Gastrocnemius medialis (tissue), 4 donors: ENCODE measurements at regions not wholly inside any gene's neighbourhood (a gene's known extent, or its start where the extent isn't known, plus 50 kb on each side); places are given as distances from the start of the nearest gene placed in this dataset.

Experiments used
- ATAC-seq, 2 donors: fragments of 150-250 bp; one replicate each; pipeline ENCODE4 v1.9.1; 2016
- DNase-seq, 2 donors: peaks; one replicate each; pipeline ENCODE4 v3.0.0-alpha.2; 2019
- H3K27ac ChIP-seq, 4 donors: fragments of 200-600 bp; sonication (generic); 1 replicate in 1 of 4; 2 replicates in 3 of 4; pipeline ENCODE4 v1.5.1; 2016 to 2018; ENCODE audit warnings: mild to moderate bottlenecking in 2 of 4, moderate library complexity in 1 of 4
- H3K27me3 ChIP-seq, 3 donors: fragments of 200-600 bp; sonication (generic) in 2 of 3; 1 replicate in 1 of 3; 2 replicates in 2 of 3; pipeline versions ENCODE4 v1.5.1 to v1.6.0; 2016 to 2019; ENCODE audit warnings: mild to moderate bottlenecking in 1 of 3, moderate library complexity in 1 of 3
- H3K36me3 ChIP-seq, 2 donors: fragments of 200-600 bp; sonication (generic) in 1 of 2; one replicate each; pipeline ENCODE4 v1.5.1; 2017 to 2018
- H3K4me1 ChIP-seq, 2 donors: fragments of 200-600 bp; sonication (generic) in 1 of 2; one replicate each; pipeline ENCODE4 v1.5.1; 2016 to 2017; ENCODE audit warnings: mild to moderate bottlenecking in 2 of 2
- H3K4me3 ChIP-seq, 4 donors: fragments of 200-600 bp; sonication (generic) in 3 of 4; 1 replicate in 1 of 4; 2 replicates in 3 of 4; pipeline ENCODE4 v1.5.1; 2016 to 2019; ENCODE audit warnings: mild to moderate bottlenecking in 2 of 4
- H3K9me3 ChIP-seq, 3 donors: fragments of 200-600 bp; sonication (generic) in 2 of 3; 1 replicate in 1 of 3; 2 replicates in 2 of 3; pipeline ENCODE4 v1.5.1; 2016 to 2019
- CTCF ChIP-seq, 5 experiments: fragments of 450-650 bp in 3 of 5; fragments of 200-600 bp in 2 of 5; sonication (generic) in 2 of 5; IDR thresholded peaks in 4 of 5; conservative IDR thresholded peaks in 1 of 5; 1 replicate in 4 of 5; 2 replicates in 1 of 5; pipeline ENCODE4 v1.5.1; 2016 to 2019; ENCODE audit warnings: antibody characterized with exemption in 5 of 5, mild to moderate bottlenecking in 3 of 5, moderate library complexity in 3 of 5
- POLR2A ChIP-seq, 2 donors: fragments of 450-650 bp; IDR thresholded peaks; one replicate each; pipeline ENCODE4 v1.6.1; 2017; ENCODE audit warnings: antibody characterized with exemption in 2 of 2, mild to moderate bottlenecking in 2 of 2, moderate library complexity in 2 of 2
- in situ Hi-C, 4 donors: fragments of 200-750 bp; cut with MboI; loops; one replicate each; pipeline versions ENCODE4 v1.15.0 to v1.8.0; 2017; ENCODE audit warnings: low sequenced_read_pairs in 4 of 4
- intact Hi-C: fragments of 100-400 bp; cut with DNase I; formaldehyde crosslinking; loops from one replicate; pipeline ENCODE4 v1.15.1; 2023; ENCODE audit warnings: low total_unique reads

- Histone ChIP-seq H3K27me3 (no peaks in the 10 kb centered on the region), H3K4me3 (no peak overlapping the region), H3K9me3 (no peaks in the 10 kb centered on the region), H3K36me3 (no peaks in the 10 kb centered on the region), H3K4me1 (peaks cover 11 to 16% of the 10 kb centered on the region in 2 donors), H3K27ac (peak overlapping the region; percentile 69 to 76 (median 74))
- in situ Hi-C loops (loop anchor here (5.0 to 25.0 kb wide), 3 partner anchors 213 to 493 kb away; partner anchors contain the start of gene COX7A2L (in 3 of the 4)), intact Hi-C loops (loop anchor here (1.0 to 2.0 kb wide), 3 partner anchors 29 to 217 kb away; no protein-coding TSS in a partner anchor)
- peak; percentile 42 to 74 for DNase-seq
- peak; percentile 81 to 90 for ATAC-seq
- TF ChIP-seq CTCF (IDR thresholded peaks at IDR 0.05 in 4 of 5, conservative IDR thresholded peaks at IDR 0.05 in 1 of 5): peak; percentile 81 to 95 (median 91)
- no peak for TF ChIP-seq POLR2A (IDR thresholded peaks at IDR 0.05)
Measured at GRCh38 chr2:41869542-41870264, 178.1 kb upstream of the PKDCC start.

DNA sequence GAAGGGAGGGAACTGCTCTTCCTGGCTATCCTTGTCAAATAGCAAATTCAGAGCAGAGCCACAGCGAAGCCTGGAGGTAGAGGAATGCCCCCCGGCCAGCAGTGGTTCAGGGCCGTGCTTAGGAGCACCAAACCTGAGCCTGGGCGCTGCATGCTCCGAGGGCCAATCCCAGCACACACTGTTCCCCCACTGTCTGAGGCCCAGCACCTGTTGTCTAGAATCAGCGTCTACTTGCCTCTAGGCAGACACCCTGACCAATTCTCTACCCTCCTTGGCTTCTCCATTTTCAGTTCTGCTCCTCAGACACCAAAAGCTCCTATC, 177.6 kb upstream of the PKDCC start:
- Histone ChIP-seq H3K4me1 (peaks cover 11 to 16% of the 10 kb centered on the region in 2 donors), H3K36me3 (no peaks in the 10 kb centered on the region), H3K27ac (peak overlapping the region; percentile 69 to 76 (median 74)), H3K9me3 (no peaks in the 10 kb centered on the region), H3K27me3 (no peaks in the 10 kb centered on the region), H3K4me3 (no peak overlapping the region)
- DNase-seq (peak in 1 of 2 donors; percentile 48), ATAC-seq (peak; percentile 65 to 74)
- intact Hi-C loops (loop anchor here (2.0 kb wide), 1 partner anchor 97 kb away; no protein-coding TSS in a partner anchor), in situ Hi-C loops (loop anchor here (5.0 to 25.0 kb wide), 3 partner anchors 212 to 492 kb away; partner anchors contain the start of gene COX7A2L (in 3 of the 4))
- TF ChIP-seq CTCF (IDR thresholded peaks at IDR 0.05 in 4 of 5, conservative IDR thresholded peaks at IDR 0.05 in 1 of 5): no peak
- TF ChIP-seq POLR2A (IDR thresholded peaks at IDR 0.05): no peak

DNA sequence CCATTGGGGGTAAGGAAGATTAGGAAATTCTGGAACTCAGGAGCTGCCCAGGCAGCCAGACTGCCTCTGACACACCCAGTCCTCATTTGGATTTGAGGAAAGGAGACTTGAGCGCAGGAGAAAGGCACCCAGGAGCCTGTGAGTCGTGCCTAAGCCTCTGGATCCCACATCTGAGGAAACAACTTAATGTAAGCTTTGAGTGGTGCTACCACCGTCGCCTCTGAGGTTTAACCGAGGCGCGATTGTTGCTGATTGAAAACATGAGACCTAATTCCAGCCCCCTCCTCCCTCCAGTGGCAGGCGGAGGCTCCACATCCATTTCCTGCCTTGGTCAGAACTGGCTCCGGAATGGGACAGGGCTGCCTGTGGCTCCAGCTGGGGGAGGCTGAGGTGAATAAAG, 176.7 kb upstream of the PKDCC start:
- intact Hi-C loops: loop anchor here (2.0 kb wide), 1 partner anchor 96 kb away; no protein-coding TSS in a partner anchor
- Histone ChIP-seq H3K4me3 (no peak overlapping the region), H3K27ac (peak overlapping the region; percentile 69 to 76 (median 74)), H3K27me3 (no peaks in the 10 kb centered on the region), H3K36me3 (no peaks in the 10 kb centered on the region), H3K4me1 (peaks cover 11 to 16% of the 10 kb centered on the region in 2 donors), H3K9me3 (no peaks in the 10 kb centered on the region)
- TF ChIP-seq POLR2A (IDR thresholded peaks at IDR 0.05) (no peak), CTCF (IDR thresholded peaks at IDR 0.05 in 4 of 5, conservative IDR thresholded peaks at IDR 0.05 in 1 of 5) (peak in 1 of 5 experiments; percentile 24)
- in situ Hi-C loops: loop anchor here (5.0 to 25.0 kb wide), 3 partner anchors 211 to 491 kb away; partner anchors contain the start of gene COX7A2L (in 3 of the 4)
- DNase-seq (no peak), ATAC-seq (no peak)

- no peaks in the 10 kb centered on the region for H3K9me3 ChIP-seq
- in situ Hi-C loops (loop anchor here (5.0 to 25.0 kb wide), 3 partner anchors 210 to 490 kb away; partner anchors contain the start of gene COX7A2L (in 3 of the 4)), intact Hi-C loops (no loop called here)
- peaks cover 11 to 16% of the 10 kb centered on the region in 2 donors for H3K4me1 ChIP-seq
- H3K4me3 ChIP-seq: no peak overlapping the region
- ATAC-seq (no peak), DNase-seq (no peak)
- no peaks in the 10 kb centered on the region for H3K27me3 ChIP-seq
- no peaks in the 10 kb centered on the region for H3K36me3 ChIP-seq
- no peak for TF ChIP-seq CTCF (IDR thresholded peaks at IDR 0.05 in 4 of 5, conservative IDR thresholded peaks at IDR 0.05 in 1 of 5)
- no peak for TF ChIP-seq POLR2A (IDR thresholded peaks at IDR 0.05)
- H3K27ac ChIP-seq: no peak overlapping the region
Measured at GRCh38 chr2:41872646-41873045, 175.2 kb upstream of the PKDCC start.
